GM19025 (cell line): ENCODE measurements at regions not wholly inside any gene's neighbourhood (a gene's known extent, or its start where the extent isn't known, plus 50 kb on each side); places are given as distances from the start of the nearest gene placed in this dataset.
"Not testable (repeated sequence)": the region's sequence is repeated elsewhere in the genome, so short reads cannot be mapped to it uniquely, and the experiment has no call there.

Experiments
- ATAC-seq: cut with Tn5 transposase; IDR thresholded peaks from one replicate; pipeline ENCODE4 v1.9.1; 2021; ENCODE audit warnings: mild to moderate bottlenecking, low read depth, moderate library complexity; ENCODE audit not compliant: unreplicated experiment

DNA sequence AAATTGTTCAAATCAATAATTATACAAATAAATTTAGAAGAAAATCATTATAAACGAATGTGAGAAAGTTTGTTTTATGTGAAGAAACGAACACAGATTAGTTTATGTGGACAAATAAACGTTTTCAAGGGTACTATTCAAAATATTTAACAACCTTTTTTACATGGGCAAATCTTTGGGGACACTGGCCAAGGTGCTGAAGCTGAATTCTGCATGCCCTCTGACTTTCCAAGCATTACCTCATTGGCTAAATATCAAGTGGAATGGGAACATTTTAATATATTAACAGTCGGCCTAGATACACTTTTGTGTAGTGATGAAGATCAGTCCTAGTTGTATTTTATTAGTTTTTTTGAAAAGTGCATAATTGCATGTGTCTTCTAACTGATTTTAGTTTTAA is 636.4 kb upstream of the DPPA4 start:
- no peak for ATAC-seq

- no peak for ATAC-seq
Measured at GRCh38 chr3:109977897-109978296, 640.6 kb upstream of the DPPA4 start.

GRCh38 chr3:109982201-109982600 is 644.9 kb upstream of the DPPA4 start:
- no peak for ATAC-seq

GRCh38 chr3:109984976-109985375 is 647.6 kb upstream of the DPPA4 start:
- ATAC-seq: no peak

- no peak for ATAC-seq
Measured at GRCh38 chr3:109985943-109986555, 648.7 kb upstream of the DPPA4 start.

DNA sequence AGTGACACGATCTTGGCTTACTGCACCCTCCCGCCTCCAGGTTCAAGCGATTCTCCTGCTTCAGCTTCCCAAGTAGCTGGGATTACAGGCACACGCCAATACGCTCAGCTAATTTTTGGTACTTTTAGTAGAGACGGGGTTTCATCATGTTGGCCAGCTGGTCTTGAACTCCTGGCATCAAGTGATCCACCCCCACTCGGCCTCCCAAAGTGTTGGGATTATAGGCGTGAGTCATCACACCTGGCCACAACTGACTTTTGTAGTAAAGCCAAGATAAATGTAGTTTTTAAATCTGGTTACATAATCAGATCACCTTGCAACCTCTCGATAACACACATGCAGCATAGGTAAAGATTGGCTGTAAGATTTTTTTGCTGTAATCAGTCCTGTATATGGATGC is 657.5 kb upstream of the DPPA4 start:
- no peak for ATAC-seq

- ATAC-seq: no peak
Measured at GRCh38 chr3:109995377-109995776, 658.0 kb upstream of the DPPA4 start.

DNA sequence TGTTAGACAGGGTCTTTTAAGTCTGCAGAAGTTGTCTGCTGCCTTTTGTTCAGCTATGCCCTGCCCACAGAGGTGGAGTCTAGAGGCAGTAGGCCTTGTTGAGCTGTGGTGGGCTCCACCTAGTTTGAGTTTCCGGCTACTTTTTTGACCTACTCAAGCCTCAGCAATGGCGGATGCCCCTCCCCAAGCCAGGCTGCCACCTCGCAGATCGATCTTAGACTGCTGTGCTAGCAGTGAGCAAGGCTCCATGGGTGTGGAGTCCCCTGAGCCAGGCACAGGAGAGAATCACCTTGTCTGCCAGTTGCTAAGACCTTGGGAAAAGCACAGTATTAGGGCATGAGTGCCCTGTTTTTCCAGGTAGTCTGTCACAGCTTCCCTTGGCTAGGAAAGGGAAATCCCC is 664.6 kb upstream of the DPPA4 start:
- not testable (repeated sequence) for ATAC-seq

GRCh38 chr3:110006913-110007312 is 669.6 kb upstream of the DPPA4 start:
- no peak for ATAC-seq

DNA sequence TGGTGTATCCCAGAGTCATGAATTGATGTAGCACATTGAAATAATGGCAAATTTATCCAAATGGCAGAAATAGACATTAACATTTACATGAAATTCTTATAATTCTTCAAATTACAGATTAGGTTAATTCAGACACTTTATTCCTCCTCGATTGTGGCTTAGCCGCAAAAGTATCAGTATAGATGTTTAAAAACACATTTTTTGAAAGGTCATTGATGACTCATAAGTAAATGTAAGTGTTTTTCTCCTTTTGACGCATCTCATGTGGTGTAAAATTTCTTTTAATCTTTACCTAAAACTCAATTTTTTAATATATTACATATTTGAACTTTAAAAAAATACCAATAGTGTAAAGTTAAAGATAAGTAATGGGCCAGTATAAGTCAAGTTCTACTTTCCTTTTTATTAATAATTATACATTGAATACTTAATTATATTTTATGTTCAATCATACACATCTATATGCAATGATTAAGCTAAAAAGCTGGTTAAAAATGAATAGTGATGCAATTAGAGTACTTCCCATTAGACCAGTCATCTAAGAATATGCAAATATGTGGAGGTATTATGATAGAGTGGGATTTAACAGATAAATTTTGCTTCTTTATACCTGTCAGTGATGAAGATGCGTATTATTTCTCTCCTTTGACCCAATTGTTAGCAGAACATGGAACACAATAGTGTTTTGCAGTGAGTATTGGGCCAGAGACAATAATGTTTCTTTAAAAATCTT is 678.1 kb upstream of the DPPA4 start:
- ATAC-seq: no peak

DNA sequence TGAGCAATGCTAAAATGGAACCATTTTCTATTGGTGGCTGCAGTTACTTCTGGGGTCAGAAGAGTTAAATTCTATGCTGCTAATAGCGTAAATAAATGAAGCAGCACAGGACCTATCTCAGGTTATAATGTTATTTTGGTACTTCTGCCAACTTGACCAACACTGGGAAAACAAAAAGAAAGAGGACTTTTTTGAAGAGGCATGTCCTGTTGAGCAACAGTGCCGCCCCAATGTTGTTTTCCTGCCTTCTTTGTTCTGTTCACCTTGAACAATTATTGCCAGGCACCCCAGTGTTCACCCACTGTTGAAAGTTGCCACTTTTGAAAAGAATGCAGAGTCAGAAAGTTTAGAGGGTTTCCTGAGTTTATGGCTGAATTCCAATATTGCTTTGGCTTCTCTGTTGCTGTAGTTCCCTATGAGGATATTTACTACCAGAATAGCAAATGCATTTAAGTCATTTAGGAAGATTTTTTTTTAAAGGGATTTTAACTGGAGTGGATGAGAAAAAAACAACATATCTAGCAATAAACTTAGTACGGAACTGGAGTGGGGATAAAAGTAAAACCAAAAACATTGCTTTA is 679.0 kb upstream of the DPPA4 start:
- no peak for ATAC-seq

DNA sequence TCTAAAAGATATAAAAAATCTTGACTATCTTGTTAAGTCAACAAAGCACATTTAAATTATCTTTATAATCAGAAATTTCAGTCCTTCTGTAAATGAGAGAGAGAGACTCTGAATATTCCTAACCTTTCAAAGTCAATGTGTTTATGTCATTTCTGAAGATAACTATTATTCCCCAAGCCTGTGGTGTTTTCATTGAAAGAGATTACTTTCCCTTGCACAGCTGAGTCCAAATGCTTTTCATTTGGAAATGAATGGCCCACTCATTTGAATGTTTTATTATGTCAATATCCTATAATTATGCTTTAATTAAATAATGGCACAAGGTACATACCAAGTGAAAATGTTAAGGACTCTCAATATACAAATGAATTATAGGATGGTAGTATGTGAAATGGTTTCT is 680.0 kb upstream of the DPPA4 start:
- ATAC-seq: no peak

GRCh38 chr3:110021659-110022058 is 684.3 kb upstream of the DPPA4 start:
- ATAC-seq: no peak

DNA sequence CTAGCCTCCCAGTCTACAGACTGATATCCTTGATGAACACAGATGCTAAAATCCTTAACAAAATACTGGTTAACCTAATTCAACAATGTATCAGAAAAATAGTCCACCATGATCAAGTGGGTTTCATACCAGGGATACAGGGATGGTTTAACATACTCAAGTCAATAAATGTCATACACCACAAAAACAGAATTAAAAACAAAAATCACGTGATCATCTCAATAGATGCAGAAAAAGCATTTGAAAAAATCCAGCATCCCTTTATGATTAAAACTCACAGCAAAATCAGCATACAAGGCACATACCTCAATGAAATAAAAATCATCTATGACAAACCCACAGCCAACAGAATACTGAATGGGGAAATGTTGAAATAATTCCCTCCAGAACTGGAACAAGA is 685.7 kb upstream of the DPPA4 start:
- ATAC-seq: not testable (repeated sequence)

- ATAC-seq: no peak
Measured at GRCh38 chr3:110026421-110026820, 689.1 kb upstream of the DPPA4 start.

- no peak for ATAC-seq
Measured at GRCh38 chr3:110027446-110028080, 690.2 kb upstream of the DPPA4 start.

- no peak for ATAC-seq
Measured at GRCh38 chr3:110031975-110032374, 694.6 kb upstream of the DPPA4 start.

GRCh38 chr3:110059431-110059830 is 722.1 kb upstream of the DPPA4 start:
- no peak for ATAC-seq

DNA sequence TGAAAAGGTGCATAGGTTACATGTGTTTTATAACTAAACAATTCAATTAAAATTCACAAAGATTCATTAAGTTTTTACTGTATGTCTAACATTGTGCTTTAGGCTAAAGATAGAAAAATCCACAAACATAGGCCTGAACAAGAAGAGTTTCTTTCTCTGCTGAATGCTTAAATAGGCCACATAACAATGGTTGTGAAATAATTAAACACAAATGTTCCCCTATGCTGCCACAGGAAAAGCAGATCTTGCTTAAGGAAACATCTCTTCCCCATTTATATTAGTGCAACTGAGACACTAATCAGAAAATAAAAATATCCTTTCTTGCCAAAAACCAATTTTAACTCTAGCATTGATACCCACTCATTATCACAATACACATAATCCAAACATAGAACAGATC is 725.4 kb upstream of the DPPA4 start:
- no peak for ATAC-seq

DNA sequence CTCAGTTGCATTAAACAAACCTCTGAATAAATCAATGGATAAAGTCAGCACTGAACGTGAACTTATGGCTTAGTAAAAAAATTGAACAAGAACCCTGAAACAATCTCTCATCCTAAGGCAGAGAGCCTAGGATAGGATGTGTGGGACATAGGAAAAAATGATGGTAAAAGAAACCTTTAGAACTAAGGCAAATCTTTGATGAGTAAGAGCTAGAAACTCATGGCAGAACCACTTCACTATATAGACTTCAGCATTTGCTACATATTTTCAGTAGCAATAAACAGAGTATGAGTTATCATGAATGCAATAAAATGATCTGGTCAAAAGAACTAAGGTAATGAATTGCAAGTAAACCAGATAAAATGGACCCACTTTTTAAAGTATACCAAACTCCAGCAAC is 725.8 kb upstream of the DPPA4 start:
- no peak for ATAC-seq

DNA sequence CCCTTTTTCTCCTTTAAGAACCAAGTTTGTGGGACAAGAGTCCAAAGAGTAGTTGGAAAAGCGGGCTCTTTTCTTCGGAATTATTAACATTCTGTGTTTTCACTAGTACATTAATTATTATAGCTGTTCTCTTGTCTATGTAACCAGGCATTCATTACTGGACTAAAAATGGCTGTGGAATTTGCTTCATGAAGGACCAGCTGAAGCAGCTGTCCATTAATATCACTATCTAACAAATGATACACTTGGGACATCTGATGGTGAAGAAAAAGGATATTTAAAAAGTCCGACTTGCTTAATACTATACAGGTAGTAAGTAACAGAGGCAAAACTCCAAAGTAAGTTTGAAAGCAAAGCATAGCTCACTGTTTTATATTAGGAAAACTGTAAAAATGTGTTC is 728.9 kb upstream of the DPPA4 start:
- ATAC-seq: no peak

- no peak for ATAC-seq
Measured at GRCh38 chr3:110067527-110067926, 730.2 kb upstream of the DPPA4 start.
